IMR-90 (cell line): ENCODE measurements at regions not wholly inside any gene's neighbourhood (a gene's known extent, or its start where the extent isn't known, plus 50 kb on each side); places are given as distances from the start of the nearest gene placed in this dataset.

Source experiments
- ATAC-seq: fragments of 200-7000 bp; cut with Tn5 transposase; 2 replicates; pipeline ENCODE4 v1.9.1; 2020; ENCODE audit warnings: low read depth, mild to moderate bottlenecking, moderate library complexity
- BruUV-seq: library from RNA; stranded (reverse); fragments of 400-500 nt; replicated peaks from 2 replicates; lab custom pipeline; 2021; lab: Mats Ljungman, UMichigan
- CTCF ChIA-PET: fragments of 300-600 bp; formaldehyde crosslinking; extraction: SDS; loops from one replicate; lab custom pipeline; 2021; ENCODE audit warnings: antibody characterized with exemption; lab: Yijun Ruan, JAX
- POLR2A ChIA-PET: fragments of 300-600 bp; sonication (Branson Sonifier 250); formaldehyde crosslinking; loops from one replicate; lab custom pipeline; 2022; ENCODE audit warnings: antibody characterized with exemption; ENCODE audit not compliant: unreplicated experiment; lab: Charles Lee
- DNase-seq: peaks from one replicate; pipeline ENCODE4 v3.0.0; 2013
- H2AFZ ChIP-seq: replicated peaks from 2 replicates; pipeline ENCODE3; 2013; ENCODE audit warnings: low read length, mild to moderate bottlenecking; ENCODE audit not compliant: poor library complexity
- H2AK5ac ChIP-seq: 2 replicates; pipeline ENCODE4 v1.6.1; 2013; ENCODE audit warnings: low read depth, low read length, inconsistent platforms
- H2AK9ac ChIP-seq: replicated peaks from 2 replicates; pipeline ENCODE3; 2013; ENCODE audit warnings: mild to moderate bottlenecking, low read depth, low read length, moderate library complexity; ENCODE audit not compliant: poor library complexity
- H2BK120ac ChIP-seq: 2 replicates; pipeline ENCODE4 v1.6.1; 2013; ENCODE audit warnings: low read depth, low read length, inconsistent platforms
- H2BK15ac ChIP-seq: 3 replicates; pipeline ENCODE4 v1.6.1; 2013; ENCODE audit warnings: low read depth, low read length, inconsistent platforms
- H2BK20ac ChIP-seq: 2 replicates; pipeline ENCODE4 v1.6.1; 2013; ENCODE audit warnings: low read depth, mild to moderate bottlenecking, inconsistent platforms, low read length, moderate library complexity
- H2BK5ac ChIP-seq: 2 replicates; pipeline ENCODE4 v1.6.1; 2013; ENCODE audit warnings: mild to moderate bottlenecking, low read depth, low read length, inconsistent platforms; ENCODE audit not compliant: poor library complexity, severe bottlenecking
- H3K14ac ChIP-seq: replicated peaks from 2 replicates; pipeline ENCODE4 v1.6.1; 2013; ENCODE audit warnings: low read depth, low read length, inconsistent platforms
- H3K18ac ChIP-seq: 2 replicates; pipeline ENCODE4 v1.6.1; 2013; ENCODE audit warnings: low read depth, low read length, control low read depth
- H3K23ac ChIP-seq: 2 replicates; pipeline ENCODE4 v1.6.1; 2013; ENCODE audit warnings: low read depth, low read length, inconsistent platforms
- H3K27ac ChIP-seq: 2 replicates; pipeline ENCODE4 v1.5.1; 2013; ENCODE audit warnings: mild to moderate bottlenecking, control low read depth, low read length; ENCODE audit not compliant: insufficient read depth
- H3K27me3 ChIP-seq: 2 replicates; pipeline ENCODE4 v1.6.1; 2013; ENCODE audit warnings: low read length; ENCODE audit not compliant: control insufficient read depth, insufficient read depth
- H3K36me3 ChIP-seq: 2 replicates; pipeline ENCODE4 v1.6.1; 2013; ENCODE audit warnings: low read length, mixed read lengths; ENCODE audit not compliant: control insufficient read depth, insufficient read depth
- H3K4ac ChIP-seq: 2 replicates; pipeline ENCODE4 v1.6.1; 2013; ENCODE audit warnings: low read depth, low read length, inconsistent platforms
- H3K4me1 ChIP-seq: 2 replicates; pipeline ENCODE4 v1.6.1; 2013; ENCODE audit warnings: low read length, mixed read lengths; ENCODE audit not compliant: control insufficient read depth, insufficient read depth
- H3K4me2 ChIP-seq: 2 replicates; pipeline ENCODE4 v1.6.1; 2013; ENCODE audit warnings: low read depth, mild to moderate bottlenecking, control low read depth, low read length, moderate library complexity
- H3K4me3 ChIP-seq: 2 replicates; pipeline ENCODE4 v1.5.1; 2013; ENCODE audit warnings: low read depth, mild to moderate bottlenecking, control low read depth, low read length, moderate library complexity; ENCODE audit not compliant: insufficient read depth
- H3K56ac ChIP-seq: 2 replicates; pipeline ENCODE4 v1.6.1; 2013; ENCODE audit warnings: low read length, inconsistent platforms; ENCODE audit not compliant: insufficient read depth; ENCODE audit errors: extremely low read depth
- H3K79me1 ChIP-seq, 2 experiments: 2 replicates each; pipeline ENCODE4 v1.6.1; 2013; ENCODE audit warnings: low read length in 2 of 2, inconsistent platforms in 1 of 2, low read depth in 1 of 2
- H3K9ac ChIP-seq: 2 replicates; pipeline ENCODE4 v1.6.1; 2013; ENCODE audit warnings: low read depth, low read length, control low read depth
- H3K9me1 ChIP-seq: 2 replicates; pipeline ENCODE4 v1.6.1; 2013; ENCODE audit warnings: low read length, inconsistent platforms; ENCODE audit not compliant: insufficient read depth
- H3K9me3 ChIP-seq: 2 replicates; pipeline ENCODE4 v1.6.1; 2013; ENCODE audit warnings: low read length; ENCODE audit not compliant: control insufficient read depth, insufficient read depth
- H4K20me1 ChIP-seq: 2 replicates; pipeline ENCODE4 v1.6.1; 2013; ENCODE audit warnings: low read length, inconsistent platforms; ENCODE audit not compliant: insufficient read depth
- H4K5ac ChIP-seq: 2 replicates; pipeline ENCODE4 v1.6.1; 2013; ENCODE audit warnings: mild to moderate bottlenecking, low read depth, low read length, control low read depth
- H4K8ac ChIP-seq, 2 experiments: 2 replicates each; pipeline ENCODE4 v1.6.1; 2013; ENCODE audit warnings: low read depth in 2 of 2, low read length in 2 of 2, control low read depth in 1 of 2, inconsistent platforms in 1 of 2
- H4K91ac ChIP-seq: 2 replicates; pipeline ENCODE4 v1.6.1; 2013; ENCODE audit warnings: low read depth, low read length, inconsistent platforms; ENCODE audit not compliant: insufficient read depth
- BHLHE40 ChIP-seq: fragments of 150-350 bp; IDR thresholded peaks from 2 replicates; pipeline ENCODE4 v1.6.1; 2016; ENCODE audit warnings: mild to moderate bottlenecking, low read depth, low read length
- CEBPB ChIP-seq: IDR thresholded peaks from 2 replicates; pipeline ENCODE4 v1.6.1; 2012; ENCODE audit warnings: low read depth, low read length, improper control_type of control experiment
- CHD1 ChIP-seq: IDR thresholded peaks from 2 replicates; pipeline ENCODE4 v1.6.1; 2012; ENCODE audit warnings: low read depth, low read length, improper control_type of control experiment
- FOS ChIP-seq: fragments of 150-350 bp; IDR thresholded peaks from 2 replicates; pipeline ENCODE4 v1.6.1; 2016; ENCODE audit warnings: low read depth, low read length
- MAZ ChIP-seq: IDR thresholded peaks from 2 replicates; pipeline ENCODE4 v1.6.1; 2012; ENCODE audit warnings: low read depth, mild to moderate bottlenecking, low read length, improper control_type of control experiment, moderate library complexity, borderline replicate concordance
- NFE2L2 ChIP-seq: fragments of 150-350 bp; IDR thresholded peaks from 2 replicates; pipeline ENCODE4 v1.6.1; 2016; ENCODE audit warnings: low read depth, mild to moderate bottlenecking, low read length
- POLR2A ChIP-seq: IDR thresholded peaks from 2 replicates; pipeline ENCODE4 v1.6.1; 2012; ENCODE audit warnings: mild to moderate bottlenecking, low read depth, low read length
- RFX5 ChIP-seq: IDR thresholded peaks from 2 replicates; pipeline ENCODE4 v1.8.0; 2012; ENCODE audit warnings: low read depth, mild to moderate bottlenecking, low read length, moderate library complexity
- SMC3 ChIP-seq: fragments of 150-350 bp; IDR thresholded peaks from 2 replicates; pipeline ENCODE4 v1.6.1; 2016; ENCODE audit warnings: low read depth, mild to moderate bottlenecking, antibody characterized with exemption, low read length, moderate library complexity
- WGBS, 2 experiments: methylation state at CpG; one replicate each; pipeline versions ENCODE4 v1.1.5 to v1.1.7; 2013; ENCODE audit warnings: missing lambda C conversion rate in 2 of 2; ENCODE audit not compliant: insufficient read length in 1 of 2; ENCODE audit errors: extremely low coverage in 2 of 2; 5-methylcytosine and 5-hydroxymethylcytosine counted together
- dilution Hi-C: fragments of 300-500 bp; cut with HindIII; formaldehyde crosslinking; loops from one replicate; pipeline ENCODE4 v1.14.3; 2018; ENCODE audit warnings: low sequenced_read_pairs; ENCODE audit not compliant: unreplicated experiment
- in situ Hi-C: fragments of 300-500 bp; cut with MboI; formaldehyde crosslinking; loops from 3 replicates; pipeline ENCODE4 v1.14.3; 2019; ENCODE audit warnings: low sequenced_read_pairs, inconsistent platforms, mixed read lengths
- intact Hi-C: fragments of 100-400 bp; cut with micrococcal nuclease; formaldehyde crosslinking; loops from 2 replicates; pipeline ENCODE4 v1.10.0; 2022
- TF ChIP-seq, protein P1 (sequence below): conservative IDR thresholded peaks from 2 replicates; pipeline ENCODE4 v1.5.1; 2012; ENCODE audit warnings: mild to moderate bottlenecking, low read depth, low read length, improper control_type of control experiment
- TF ChIP-seq, protein P2 (sequence below): fragments of 150-350 bp; IDR thresholded peaks from 2 replicates; pipeline ENCODE4 v1.6.1; 2017; ENCODE audit warnings: mild to moderate bottlenecking, antibody characterized with exemption, low read length, low read depth

- no peak overlapping the region for H2AK9ac ChIP-seq
- H3K9me3 ChIP-seq = no peaks in the 10 kb centered on the region
- intact Hi-C loops = no loop called here
- H4K5ac ChIP-seq = no peak overlapping the region; the same call in 1 of the 2 replicates
- H4K20me1 ChIP-seq = no peaks in the 10 kb centered on the region
- peak overlapping the region; percentile 78; the same call in 1 of the 2 replicates for H2BK20ac ChIP-seq
- WGBS, 2 experiments = no CpG with 5 or more reads among the region's 3 CpGs
- no peak overlapping the region; the same call in 1 of the 2 replicates for H3K56ac ChIP-seq
- no peak overlapping the region for H3K27ac ChIP-seq
- no peaks in the 10 kb centered on the region for H3K36me3 ChIP-seq
- no peaks in the 10 kb centered on the region for H3K4me1 ChIP-seq
- in situ Hi-C loops = no loop called here
- no peak overlapping the region for H3K9ac ChIP-seq
- peak; percentile 86 for ATAC-seq
- POLR2A ChIA-PET = interaction anchor here (0.6 kb wide), 1 partner anchor 520 kb away, joined by 3 read pairs; no protein-coding TSS in a partner anchor
- H3K14ac ChIP-seq = no peak overlapping the region
- no peak overlapping the region for H3K23ac ChIP-seq
- no TSS peak for BruUV-seq
- no peak overlapping the region for H3K4me3 ChIP-seq
- CTCF ChIA-PET = interaction anchor here (1.1 to 1.2 kb wide), 2 partner anchors 10 to 14 kb away, joined by 3 read pairs; no protein-coding TSS in a partner anchor
- H4K91ac ChIP-seq = peak overlapping the region; percentile 36; the same call in 1 of the 2 replicates
- TF ChIP-seq CHD1 (no peak), RFX5 (no peak), CEBPB (no peak), MAZ (no peak), SMC3 (no peak), BHLHE40 (no peak), NFE2L2 (no peak), FOS (no peak), POLR2A (no peak)
- TF ChIP-seq, protein P1, sequence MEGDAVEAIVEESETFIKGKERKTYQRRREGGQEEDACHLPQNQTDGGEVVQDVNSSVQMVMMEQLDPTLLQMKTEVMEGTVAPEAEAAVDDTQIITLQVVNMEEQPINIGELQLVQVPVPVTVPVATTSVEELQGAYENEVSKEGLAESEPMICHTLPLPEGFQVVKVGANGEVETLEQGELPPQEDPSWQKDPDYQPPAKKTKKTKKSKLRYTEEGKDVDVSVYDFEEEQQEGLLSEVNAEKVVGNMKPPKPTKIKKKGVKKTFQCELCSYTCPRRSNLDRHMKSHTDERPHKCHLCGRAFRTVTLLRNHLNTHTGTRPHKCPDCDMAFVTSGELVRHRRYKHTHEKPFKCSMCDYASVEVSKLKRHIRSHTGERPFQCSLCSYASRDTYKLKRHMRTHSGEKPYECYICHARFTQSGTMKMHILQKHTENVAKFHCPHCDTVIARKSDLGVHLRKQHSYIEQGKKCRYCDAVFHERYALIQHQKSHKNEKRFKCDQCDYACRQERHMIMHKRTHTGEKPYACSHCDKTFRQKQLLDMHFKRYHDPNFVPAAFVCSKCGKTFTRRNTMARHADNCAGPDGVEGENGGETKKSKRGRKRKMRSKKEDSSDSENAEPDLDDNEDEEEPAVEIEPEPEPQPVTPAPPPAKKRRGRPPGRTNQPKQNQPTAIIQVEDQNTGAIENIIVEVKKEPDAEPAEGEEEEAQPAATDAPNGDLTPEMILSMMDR = no peak
- TF ChIP-seq, protein P2, sequence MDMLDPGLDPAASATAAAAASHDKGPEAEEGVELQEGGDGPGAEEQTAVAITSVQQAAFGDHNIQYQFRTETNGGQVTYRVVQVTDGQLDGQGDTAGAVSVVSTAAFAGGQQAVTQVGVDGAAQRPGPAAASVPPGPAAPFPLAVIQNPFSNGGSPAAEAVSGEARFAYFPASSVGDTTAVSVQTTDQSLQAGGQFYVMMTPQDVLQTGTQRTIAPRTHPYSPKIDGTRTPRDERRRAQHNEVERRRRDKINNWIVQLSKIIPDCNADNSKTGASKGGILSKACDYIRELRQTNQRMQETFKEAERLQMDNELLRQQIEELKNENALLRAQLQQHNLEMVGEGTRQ = no peak
- peak; percentile 91 for DNase-seq
- peak overlapping the region; percentile 48; the same call in 1 of the 2 replicates for H3K4ac ChIP-seq
- dilution Hi-C loops = no loop called here
- H3K9me1 ChIP-seq = no peaks in the 10 kb centered on the region
- peak overlapping the region in 1 of 2 experiments; percentile 17; a peak in 1 of 4 replicates for H4K8ac ChIP-seq
- H3K27me3 ChIP-seq = no peaks in the 10 kb centered on the region
- no peak overlapping the region for H2AFZ ChIP-seq
- no peak overlapping the region for H3K18ac ChIP-seq
- no peaks in the 10 kb centered on the region for H3K79me1 ChIP-seq
- peak overlapping the region; percentile 76; the same call in 1 of the 3 replicates for H2BK15ac ChIP-seq
- H2BK120ac ChIP-seq = peak overlapping the region; percentile 86; the same call in 1 of the 2 replicates
- peak overlapping the region; percentile 74 for H2BK5ac ChIP-seq
- no peak overlapping the region for H2AK5ac ChIP-seq
- H3K4me2 ChIP-seq = peak overlapping the region; percentile 7; the same call in 1 of the 2 replicates
These were observed 388.0 kb upstream of the ZNF608 start for GRCh38 chr5:125134216-125135081.
